PFSK-1 (cell line): ENCODE measurements at regions not wholly inside any gene's neighbourhood (a gene's known extent, or its start where the extent isn't known, plus 50 kb on each side); places are given as distances from the start of the nearest gene placed in this dataset.

Source experiments
- FOXP2 ChIP-seq: optimal IDR thresholded peaks from 2 replicates; pipeline ENCODE3; 2011; ENCODE audit warnings: borderline replicate concordance, control low read depth, inconsistent platforms; ENCODE audit not compliant: insufficient read depth; ENCODE audit errors: extremely low read length, extremely low read depth
- POLR2AphosphoS5 ChIP-seq: IDR thresholded peaks from 2 replicates; pipeline ENCODE4 v1.6.1; 2012; ENCODE audit warnings: low read depth, mild to moderate bottlenecking, control low read depth, low read length, moderate library complexity
- REST ChIP-seq, 2 experiments: IDR thresholded peaks; 2 replicates each; pipeline versions ENCODE4 v1.6.1 to v1.8.0; 2011 to 2012; ENCODE audit warnings: low read depth in 2 of 2, low read length in 2 of 2, control low read depth in 1 of 2, inconsistent platforms in 1 of 2, mild to moderate bottlenecking in 1 of 2, moderate library complexity in 1 of 2; ENCODE audit not compliant: insufficient read depth in 1 of 2
- SIN3A ChIP-seq: IDR thresholded peaks from 2 replicates; pipeline ENCODE4 v1.6.1; 2012; ENCODE audit warnings: mild to moderate bottlenecking, low read length, moderate library complexity, borderline replicate concordance; ENCODE audit not compliant: insufficient read depth
- TAF1 ChIP-seq: IDR thresholded peaks from 2 replicates; pipeline ENCODE4 v1.6.1; 2012; ENCODE audit warnings: low read length, control low read depth, borderline replicate concordance; ENCODE audit not compliant: insufficient read depth

DNA sequence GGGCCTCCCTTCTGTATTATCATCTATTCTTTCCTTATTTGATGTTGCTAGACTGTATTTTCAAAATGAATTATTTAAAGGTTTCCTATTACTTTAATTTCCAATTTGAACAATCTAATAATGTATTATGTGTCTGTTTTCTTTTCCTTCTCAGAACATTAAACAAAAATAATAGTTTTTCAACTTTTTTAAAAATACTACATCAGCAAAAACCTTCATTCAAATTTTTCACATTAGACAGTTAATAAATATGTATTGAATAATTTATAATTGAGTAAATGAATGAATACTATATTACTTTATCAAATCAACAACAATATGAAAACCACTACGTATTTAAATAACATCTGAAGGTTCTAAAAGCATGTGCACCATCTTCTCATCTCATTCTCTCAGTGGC is 644.1 kb upstream of the SEMA3D start:
- TF ChIP-seq POLR2AphosphoS5 = no peak

DNA sequence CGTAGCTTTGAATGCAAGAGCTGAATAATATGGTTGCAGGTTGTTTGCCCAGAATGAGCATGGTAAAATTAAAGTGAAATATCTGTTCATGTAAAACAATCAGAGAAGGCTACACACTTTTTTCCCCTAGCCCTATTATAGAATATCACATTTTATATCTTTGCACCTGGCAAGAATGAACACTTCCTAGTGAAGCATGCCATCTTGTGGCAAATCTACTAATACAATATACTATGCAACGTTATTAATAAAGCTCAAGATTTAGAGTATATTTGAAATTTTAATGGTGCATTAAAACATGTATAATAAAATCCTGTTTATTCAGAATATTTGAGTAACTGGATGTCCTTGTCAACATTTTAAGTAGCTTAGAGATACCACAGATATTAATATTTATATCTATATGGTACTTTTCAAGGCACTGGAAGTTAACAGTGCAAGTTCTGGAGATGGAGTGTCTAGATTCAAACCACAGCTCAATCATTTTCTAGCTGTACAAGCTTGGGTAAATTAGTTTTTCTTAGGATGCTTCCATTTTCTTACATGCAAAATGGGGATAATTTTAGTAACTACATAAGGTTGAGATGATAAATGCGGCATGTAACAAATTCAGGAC is 643.1 kb upstream of the SEMA3D start:
- no peak for TF ChIP-seq POLR2AphosphoS5
- no peak for TF ChIP-seq TAF1
- no peak for TF ChIP-seq REST (IDR thresholded peaks at IDR 0.05; ENCODE audit: insufficient read depth in 1 of 2, low read depth in 2 of 2, low read length in 2 of 2)
- TF ChIP-seq FOXP2 = no peak
- no peak for TF ChIP-seq SIN3A

DNA sequence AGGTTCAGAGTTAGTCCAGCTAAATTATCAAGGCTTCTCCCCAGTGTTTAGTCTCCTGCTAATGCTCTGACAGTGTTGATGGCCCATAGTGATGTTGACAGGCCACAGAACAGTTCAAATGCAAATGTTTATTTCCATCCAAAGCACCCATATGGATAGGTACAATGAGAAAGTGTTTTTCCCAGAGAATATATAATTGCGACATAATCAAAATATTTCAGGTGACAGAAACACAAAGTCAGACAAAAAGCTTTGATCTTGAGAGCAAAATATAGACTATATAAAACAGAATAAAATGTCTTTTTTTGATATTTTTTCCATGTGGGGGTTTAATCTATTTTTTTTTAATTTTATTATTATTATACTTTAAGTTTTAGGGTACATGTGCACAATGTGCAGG is 642.3 kb upstream of the SEMA3D start:
- TF ChIP-seq TAF1 = no peak
- TF ChIP-seq FOXP2 = no peak
- no peak for TF ChIP-seq POLR2AphosphoS5
- TF ChIP-seq SIN3A = no peak
- TF ChIP-seq REST (IDR thresholded peaks at IDR 0.05; ENCODE audit: insufficient read depth in 1 of 2, low read depth in 2 of 2, low read length in 2 of 2) = no peak

DNA sequence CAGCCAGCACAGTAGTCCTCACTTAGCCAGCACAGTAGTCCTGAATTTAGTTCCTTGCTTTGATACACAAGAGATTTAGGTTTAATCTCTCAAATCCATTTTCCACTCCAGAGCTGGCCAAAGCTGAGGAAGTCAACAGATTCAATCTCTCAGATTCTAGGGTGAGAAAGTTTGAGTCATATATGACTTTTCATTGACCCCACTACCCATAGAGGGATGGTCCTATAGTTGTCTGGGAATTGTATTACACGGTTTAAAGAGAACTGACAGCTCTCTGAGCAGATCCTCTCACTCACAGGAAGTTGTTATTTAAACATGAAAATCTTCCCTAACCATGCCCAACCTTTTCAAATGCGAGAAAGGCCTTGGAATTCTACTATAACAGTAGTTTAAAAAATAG is 641.8 kb upstream of the SEMA3D start:
- no peak for TF ChIP-seq POLR2AphosphoS5
- TF ChIP-seq SIN3A = no peak
- TF ChIP-seq REST (IDR thresholded peaks at IDR 0.05; ENCODE audit: insufficient read depth in 1 of 2, low read depth in 2 of 2, low read length in 2 of 2) = no peak
- TF ChIP-seq FOXP2 = no peak
- TF ChIP-seq TAF1 = no peak

DNA sequence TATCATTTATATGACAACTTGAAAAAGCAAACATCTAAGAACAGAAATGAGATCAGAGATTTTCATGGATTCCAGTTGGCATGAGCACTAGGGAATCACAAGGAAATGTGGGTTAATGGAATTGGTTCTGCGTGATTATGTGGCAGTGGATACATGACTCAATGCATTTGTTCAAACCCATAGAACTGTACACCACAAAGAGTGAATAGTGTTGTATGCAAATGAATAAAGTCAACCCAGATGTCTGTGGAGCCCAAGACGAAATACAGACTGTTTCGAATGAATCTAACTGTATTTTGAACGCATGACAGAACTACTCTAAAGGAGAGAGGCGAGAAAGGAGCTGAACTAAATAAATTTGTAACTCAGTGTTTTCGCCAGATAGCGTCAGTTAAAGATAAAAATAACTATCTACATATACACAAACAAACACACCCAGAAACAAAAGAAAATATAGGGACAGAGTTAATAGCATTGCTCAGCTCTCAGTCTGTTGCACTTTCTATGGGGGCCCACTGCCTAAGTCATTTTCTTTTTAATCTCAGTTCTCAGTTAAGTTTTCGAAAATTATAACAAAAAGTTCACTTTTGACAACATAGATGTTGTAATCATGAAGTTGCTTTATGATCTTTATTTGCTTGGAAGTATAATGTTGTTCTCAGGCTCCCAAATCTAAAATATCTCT is 636.7 kb upstream of the SEMA3D start:
- TF ChIP-seq POLR2AphosphoS5 (no peak), REST (IDR thresholded peaks at IDR 0.05; ENCODE audit: insufficient read depth in 1 of 2, low read depth in 2 of 2, low read length in 2 of 2) (no peak), FOXP2 (no peak), SIN3A (no peak), TAF1 (no peak)
